Lower lobe of right lung (tissue), 2 donors: ENCODE measurements at regions not wholly inside any gene's neighbourhood (a gene's known extent, or its start where the extent isn't known, plus 50 kb on each side); places are given as distances from the start of the nearest gene placed in this dataset.

Source experiments
- ATAC-seq, 2 donors: fragments of 200-7000 bp; cut with Tn5 transposase; one replicate each; pipeline ENCODE4 v1.9.1; 2020 to 2022; ENCODE audit warnings: mild to moderate bottlenecking in 2 of 2, moderate library complexity in 2 of 2
- DNase-seq: peaks from one replicate; pipeline ENCODE4 v3.0.0-alpha.2; 2020
- H3K27ac ChIP-seq: fragments of 200-600 bp; one replicate; pipeline ENCODE4 v1.8.0; 2022
- H3K27me3 ChIP-seq: fragments of 200-600 bp; one replicate; pipeline ENCODE4 v1.8.0; 2022; ENCODE audit warnings: low read depth
- H3K36me3 ChIP-seq: fragments of 200-600 bp; one replicate; pipeline ENCODE4 v1.8.0; 2022; ENCODE audit warnings: mild to moderate bottlenecking
- H3K4me1 ChIP-seq: fragments of 200-600 bp; one replicate; pipeline ENCODE4 v1.8.0; 2022
- H3K4me3 ChIP-seq: fragments of 200-600 bp; one replicate; pipeline ENCODE4 v1.8.0; 2022; ENCODE audit warnings: mild to moderate bottlenecking
- H3K9me3 ChIP-seq: fragments of 200-600 bp; one replicate; pipeline ENCODE4 v1.8.0; 2022
- CTCF ChIP-seq: fragments of 200-600 bp; IDR thresholded peaks from one replicate; pipeline ENCODE4 v1.8.0; 2022; ENCODE audit warnings: antibody characterized with exemption, mild to moderate bottlenecking
- intact Hi-C: fragments of 100-400 bp; cut with DNase I; formaldehyde crosslinking; loops from one replicate; pipeline ENCODE4 v1.11.0; 2022
- donor health status: DM: no; HTN: yes; CAD: no; lungs with severe emphysema.

GRCh38 chrX:112967903-112968302 lies 127.3 kb upstream of the AMOT start:
- Histone ChIP-seq H3K27ac (no peak overlapping the region), H3K36me3 (no peaks in the 10 kb centered on the region), H3K9me3 (no peaks in the 10 kb centered on the region), H3K4me3 (no peak overlapping the region), H3K4me1 (no peaks in the 10 kb centered on the region), H3K27me3 (no peaks in the 10 kb centered on the region)
- DNase-seq: no peak
- ATAC-seq: no peak
- TF ChIP-seq CTCF: no peak
- intact Hi-C loops: no loop called here

- no peaks in the 10 kb centered on the region for H3K27me3 ChIP-seq
- intact Hi-C loops: no loop called here
- H3K27ac ChIP-seq: no peak overlapping the region
- no peak overlapping the region for H3K4me3 ChIP-seq
- no peaks in the 10 kb centered on the region for H3K9me3 ChIP-seq
- no peak for DNase-seq
- no peaks in the 10 kb centered on the region for H3K4me1 ChIP-seq
- no peak for TF ChIP-seq CTCF
- no peak for ATAC-seq
- no peaks in the 10 kb centered on the region for H3K36me3 ChIP-seq
These were observed 126.7 kb upstream of the AMOT start for GRCh38 chrX:112967341-112967740.

GRCh38 chrX:112961981-112962380 lies 121.3 kb upstream of the AMOT start:
- no peak for DNase-seq
- no peak for TF ChIP-seq CTCF
- intact Hi-C loops: no loop called here

DNA sequence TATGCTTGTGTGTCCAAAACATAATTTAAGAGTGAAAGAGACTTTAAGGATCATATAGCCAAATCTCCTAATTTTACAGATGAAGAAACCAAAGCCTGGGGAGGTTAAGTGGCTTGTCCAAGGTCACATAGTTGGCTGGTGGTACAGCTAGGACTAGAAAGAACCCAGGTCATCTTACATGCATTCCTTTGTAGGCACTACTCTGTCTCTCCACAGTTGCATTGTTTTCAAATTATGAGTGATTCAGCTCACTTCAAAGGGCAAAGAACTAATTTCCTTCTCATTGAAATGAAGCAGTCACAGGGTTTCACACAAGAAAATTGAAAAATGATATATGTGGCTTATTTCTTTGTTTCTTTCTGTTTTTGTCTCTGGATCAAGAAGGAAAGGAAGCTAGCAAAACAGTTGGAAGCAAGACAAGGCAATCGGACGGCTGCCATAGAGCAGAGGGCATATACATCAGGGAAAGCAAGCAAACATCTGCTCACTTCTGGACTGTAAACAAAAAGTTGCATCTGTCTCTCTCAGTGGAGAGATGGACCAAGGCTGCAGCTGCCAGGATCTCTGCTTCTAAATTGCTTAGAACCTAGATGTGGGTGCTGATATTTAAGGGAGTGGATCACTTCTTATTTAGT lies 107.5 kb upstream of the AMOT start:
- H3K27ac ChIP-seq: no peak overlapping the region
- intact Hi-C loops: no loop called here
- no peak for TF ChIP-seq CTCF
- no peaks in the 10 kb centered on the region for H3K4me1 ChIP-seq
- H3K36me3 ChIP-seq: no peaks in the 10 kb centered on the region
- DNase-seq (no peak), ATAC-seq (no peak)
- H3K4me3 ChIP-seq: no peak overlapping the region
- H3K27me3 ChIP-seq: no peaks in the 10 kb centered on the region
- no peaks in the 10 kb centered on the region for H3K9me3 ChIP-seq

More at GRCh38 chrX:112961981-112962380, 121.3 kb upstream of the AMOT start:
- no peak overlapping the region for H3K4me3 ChIP-seq
- H3K27me3 ChIP-seq: no peaks in the 10 kb centered on the region
- H3K4me1 ChIP-seq: no peaks in the 10 kb centered on the region
- no peak overlapping the region for H3K27ac ChIP-seq
- no peak for ATAC-seq
- no peaks in the 10 kb centered on the region for H3K36me3 ChIP-seq
- no peaks in the 10 kb centered on the region for H3K9me3 ChIP-seq

GRCh38 chrX:112946227-112946626 lies 105.6 kb upstream of the AMOT start:
- TF ChIP-seq CTCF: no peak
- Histone ChIP-seq H3K9me3 (no peaks in the 10 kb centered on the region), H3K27me3 (no peaks in the 10 kb centered on the region), H3K27ac (no peak overlapping the region), H3K36me3 (no peaks in the 10 kb centered on the region), H3K4me1 (no peaks in the 10 kb centered on the region), H3K4me3 (no peak overlapping the region)
- intact Hi-C loops: no loop called here
- DNase-seq (no peak), ATAC-seq (no peak)

DNA sequence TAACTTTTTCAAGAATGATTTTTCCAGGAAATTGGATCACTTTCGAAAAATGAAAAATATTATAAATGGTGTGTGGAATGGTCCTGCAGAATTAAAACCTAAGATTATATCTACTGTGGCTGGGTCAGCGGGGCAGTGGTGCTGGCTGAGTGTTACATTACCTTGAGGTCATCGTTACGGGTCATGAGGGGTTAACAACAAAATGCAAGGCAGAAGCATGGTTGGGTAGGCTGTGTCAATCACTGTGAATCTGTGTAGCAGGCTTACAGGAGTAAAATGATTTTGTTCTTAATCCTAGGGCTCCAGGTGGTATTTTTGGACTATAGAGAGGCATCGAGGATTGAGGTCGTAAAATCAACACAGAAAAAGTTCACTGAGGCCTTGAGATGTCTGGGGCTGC lies 105.2 kb upstream of the AMOT start:
- Histone ChIP-seq H3K9me3 (no peaks in the 10 kb centered on the region), H3K27ac (no peak overlapping the region), H3K4me3 (no peak overlapping the region), H3K27me3 (no peaks in the 10 kb centered on the region), H3K36me3 (no peaks in the 10 kb centered on the region), H3K4me1 (no peaks in the 10 kb centered on the region)
- intact Hi-C loops: no loop called here
- TF ChIP-seq CTCF: no peak
- DNase-seq (no peak), ATAC-seq (no peak)
